ENCODE measurements at regions not wholly inside any gene's neighbourhood (a gene's known extent, or its start where the extent isn't known, plus 50 kb on each side); places are given as distances from the start of the nearest gene placed in this dataset.

DNA sequence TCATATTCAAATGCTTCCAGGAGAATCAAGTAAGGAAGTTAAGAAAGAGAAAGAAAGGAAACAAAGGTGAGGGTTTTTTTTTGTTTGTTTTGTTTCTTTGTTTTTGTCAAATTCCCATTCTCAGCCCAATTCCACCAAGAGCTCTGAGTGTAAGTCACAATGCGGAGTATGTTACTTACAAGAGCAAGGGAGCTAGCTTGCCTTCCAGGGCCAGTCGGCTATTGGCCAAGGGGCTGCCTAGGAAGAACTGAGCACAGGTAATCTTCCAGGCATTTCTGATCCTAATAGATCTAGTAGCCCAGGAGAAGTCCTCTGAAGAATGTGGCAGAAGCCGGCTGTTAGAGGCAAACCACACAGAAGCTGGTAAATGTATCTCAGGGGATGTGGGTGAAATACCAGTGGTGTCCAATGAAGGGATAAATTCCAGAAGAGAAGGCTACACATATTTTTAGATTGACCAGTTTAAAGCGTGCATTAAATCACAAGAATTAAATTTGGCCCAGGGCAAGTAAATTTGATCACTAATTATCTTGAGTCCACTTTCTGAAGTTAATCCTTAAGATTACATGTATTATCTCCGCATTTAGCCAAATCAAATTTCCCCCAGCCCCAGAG is 239.6 kb upstream of the ADAMTS5 start:
- no peak for TF ChIP-seq POLR2AphosphoS5 (IDR thresholded peaks at IDR 0.05; ENCODE audit: insufficient read depth, low read depth, low read length)
- TF ChIP-seq, protein P1, sequence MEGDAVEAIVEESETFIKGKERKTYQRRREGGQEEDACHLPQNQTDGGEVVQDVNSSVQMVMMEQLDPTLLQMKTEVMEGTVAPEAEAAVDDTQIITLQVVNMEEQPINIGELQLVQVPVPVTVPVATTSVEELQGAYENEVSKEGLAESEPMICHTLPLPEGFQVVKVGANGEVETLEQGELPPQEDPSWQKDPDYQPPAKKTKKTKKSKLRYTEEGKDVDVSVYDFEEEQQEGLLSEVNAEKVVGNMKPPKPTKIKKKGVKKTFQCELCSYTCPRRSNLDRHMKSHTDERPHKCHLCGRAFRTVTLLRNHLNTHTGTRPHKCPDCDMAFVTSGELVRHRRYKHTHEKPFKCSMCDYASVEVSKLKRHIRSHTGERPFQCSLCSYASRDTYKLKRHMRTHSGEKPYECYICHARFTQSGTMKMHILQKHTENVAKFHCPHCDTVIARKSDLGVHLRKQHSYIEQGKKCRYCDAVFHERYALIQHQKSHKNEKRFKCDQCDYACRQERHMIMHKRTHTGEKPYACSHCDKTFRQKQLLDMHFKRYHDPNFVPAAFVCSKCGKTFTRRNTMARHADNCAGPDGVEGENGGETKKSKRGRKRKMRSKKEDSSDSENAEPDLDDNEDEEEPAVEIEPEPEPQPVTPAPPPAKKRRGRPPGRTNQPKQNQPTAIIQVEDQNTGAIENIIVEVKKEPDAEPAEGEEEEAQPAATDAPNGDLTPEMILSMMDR (IDR thresholded peaks at IDR 0.05; ENCODE audit: extremely low read depth in 1 of 2, insufficient read depth in 1 of 2, low read depth in 1 of 2, low read length in 2 of 2) = no peak
- TF ChIP-seq POLR2A (IDR thresholded peaks at IDR 0.05; ENCODE audit: low read depth, low read length) = no peak
- no peak for TF ChIP-seq EZH2 (IDR thresholded peaks at IDR 0.05; ENCODE audit: borderline replicate concordance, low read depth, low read length, severe bottlenecking)
- no peak for TF ChIP-seq GATA2 (IDR thresholded peaks at IDR 0.05; ENCODE audit: insufficient read depth, insufficient read length, low read depth, low read length)
- TF ChIP-seq, protein P2, sequence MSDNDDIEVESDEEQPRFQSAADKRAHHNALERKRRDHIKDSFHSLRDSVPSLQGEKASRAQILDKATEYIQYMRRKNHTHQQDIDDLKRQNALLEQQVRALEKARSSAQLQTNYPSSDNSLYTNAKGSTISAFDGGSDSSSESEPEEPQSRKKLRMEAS (IDR thresholded peaks at IDR 0.05; ENCODE audit: insufficient read depth, insufficient read length) = no peak
- no peak for TF ChIP-seq JUN (IDR thresholded peaks at IDR 0.05; ENCODE audit: borderline replicate concordance, insufficient read depth, insufficient read length, low read depth)
- no peak for TF ChIP-seq FOS (IDR thresholded peaks at IDR 0.05; ENCODE audit: borderline replicate concordance, insufficient read depth, low read length)
